ENCODE measurements at regions not wholly inside any gene's neighbourhood (a gene's known extent, or its start where the extent isn't known, plus 50 kb on each side); places are given as distances from the start of the nearest gene placed in this dataset.

DNA sequence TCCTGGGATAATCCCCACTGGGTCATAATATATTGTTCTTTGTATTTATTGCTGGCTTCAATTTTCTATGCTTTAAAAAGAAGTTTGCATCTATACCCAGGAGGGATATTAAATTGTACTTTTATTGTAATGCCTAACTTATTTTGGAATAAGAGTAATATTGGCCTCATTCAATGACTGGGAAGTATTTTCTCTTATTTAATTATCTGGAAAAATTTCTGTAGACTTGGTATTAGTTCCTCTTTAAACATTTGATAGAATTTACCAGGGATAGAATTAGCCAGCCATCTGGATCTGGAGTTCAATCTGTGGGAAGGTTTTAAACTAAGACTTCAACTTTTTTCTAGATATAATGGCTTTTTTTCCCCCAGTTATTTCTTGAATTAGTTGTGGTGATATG, 115.2 kb upstream of the ZNF32 start:
- no peaks in the 10 kb centered on the region for H3K27me3 ChIP-seq (ENCODE audit: insufficient read depth, low read length)

DNA sequence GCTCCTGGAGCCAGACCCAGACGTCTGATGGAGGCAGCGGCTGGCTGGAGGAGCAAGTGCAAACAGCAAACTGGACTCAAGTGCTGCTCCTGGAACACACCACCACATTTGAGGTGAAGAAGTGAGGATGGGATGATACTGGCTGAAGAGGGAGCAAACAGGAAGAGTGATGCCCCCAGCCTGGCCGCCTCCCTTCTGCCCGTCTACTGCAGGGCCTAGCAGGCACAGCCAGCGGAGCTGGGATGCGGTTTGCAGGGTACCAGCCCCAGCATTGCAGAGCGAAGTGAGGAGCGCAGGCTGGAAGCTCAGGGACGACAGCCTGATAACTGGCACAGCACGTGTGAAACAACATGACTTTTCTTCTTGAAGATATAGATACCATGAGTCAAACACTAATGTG, 111.8 kb upstream of the ZNF32 start:
- no peak overlapping the region for H2AFZ ChIP-seq (ENCODE audit: low read length, unreplicated experiment)
- no peak overlapping the region for H3K4me3 ChIP-seq (ENCODE audit: low read depth, low read length)
- no peaks in the 10 kb centered on the region for H3K27me3 ChIP-seq (ENCODE audit: insufficient read depth, low read length)
- H3K36me3 ChIP-seq (ENCODE audit: insufficient read depth, low read length) = no peaks in the 10 kb centered on the region
- no peak overlapping the region for H3K27ac ChIP-seq (ENCODE audit: low read depth, low read length)
- H3K79me2 ChIP-seq (ENCODE audit: control insufficient read depth, insufficient read depth, low read length, unreplicated experiment) = no peaks in the 10 kb centered on the region
- H3K4me1 ChIP-seq (ENCODE audit: control insufficient read depth, insufficient read depth, low read length, unreplicated experiment) = no peaks in the 10 kb centered on the region

More for the DNA sequence above, 115.2 kb upstream of the ZNF32 start:
- no peak overlapping the region for H2AFZ ChIP-seq (ENCODE audit: low read length, unreplicated experiment)
- H3K27ac ChIP-seq (ENCODE audit: low read depth, low read length) = no peak overlapping the region
- no peak overlapping the region for H3K4me3 ChIP-seq (ENCODE audit: low read depth, low read length)
- no peaks in the 10 kb centered on the region for H3K36me3 ChIP-seq (ENCODE audit: insufficient read depth, low read length)
- no peaks in the 10 kb centered on the region for H3K4me1 ChIP-seq (ENCODE audit: control insufficient read depth, insufficient read depth, low read length, unreplicated experiment)
- H3K79me2 ChIP-seq (ENCODE audit: control insufficient read depth, insufficient read depth, low read length, unreplicated experiment) = no peaks in the 10 kb centered on the region

DNA sequence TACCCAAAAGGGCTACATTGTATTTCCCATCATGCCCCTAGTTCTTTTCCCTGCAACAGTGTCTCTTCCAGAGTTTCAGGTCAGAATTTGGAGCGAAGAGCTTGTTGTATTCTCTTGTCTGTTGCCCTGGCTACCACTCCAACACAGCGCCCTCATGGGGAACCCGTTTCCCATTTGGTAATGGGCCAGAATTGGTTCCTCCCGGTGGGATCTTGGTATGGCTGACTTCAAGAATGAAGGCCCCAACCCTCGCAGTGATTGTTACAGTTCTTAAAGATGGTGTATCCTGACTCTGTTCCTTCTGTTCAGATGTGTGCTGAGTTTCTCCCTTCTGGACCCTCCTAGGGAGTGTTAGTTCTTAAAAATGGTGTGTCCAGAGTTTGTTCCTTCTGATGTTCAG, 110.5 kb upstream of the ZNF32 start:
- Histone ChIP-seq H3K4me3 (ENCODE audit: low read depth, low read length) (no peak overlapping the region), H2AFZ (ENCODE audit: low read length, unreplicated experiment) (no peak overlapping the region), H3K27ac (ENCODE audit: low read depth, low read length) (no peak overlapping the region), H3K4me1 (ENCODE audit: control insufficient read depth, insufficient read depth, low read length, unreplicated experiment) (no peaks in the 10 kb centered on the region), H3K79me2 (ENCODE audit: control insufficient read depth, insufficient read depth, low read length, unreplicated experiment) (no peaks in the 10 kb centered on the region), H3K27me3 (ENCODE audit: insufficient read depth, low read length) (no peaks in the 10 kb centered on the region), H3K36me3 (ENCODE audit: insufficient read depth, low read length) (no peaks in the 10 kb centered on the region)

DNA sequence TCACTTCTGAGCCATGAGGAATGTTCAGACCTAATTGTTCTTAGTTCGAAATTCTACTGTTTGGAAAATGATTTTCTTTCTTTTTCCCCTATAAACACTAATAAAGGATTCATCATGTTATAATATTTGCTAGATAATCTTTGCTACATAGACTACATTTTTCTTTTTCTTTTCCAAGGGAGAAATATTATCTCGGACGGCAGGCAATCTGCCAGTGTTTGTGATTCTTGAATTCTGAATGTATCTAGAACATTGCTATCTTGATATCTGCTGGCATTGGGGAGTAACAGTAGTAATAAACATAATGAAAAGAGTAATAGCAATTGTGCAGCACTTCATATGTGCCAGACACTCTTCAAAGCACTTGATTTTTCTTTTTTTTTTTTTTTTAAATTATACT, 107.7 kb upstream of the ZNF32 start:
- Histone ChIP-seq H2AFZ (ENCODE audit: low read length, unreplicated experiment) (no peak overlapping the region), H3K4me1 (ENCODE audit: control insufficient read depth, insufficient read depth, low read length, unreplicated experiment) (no peaks in the 10 kb centered on the region), H3K4me3 (ENCODE audit: low read depth, low read length) (no peak overlapping the region), H3K27ac (ENCODE audit: low read depth, low read length) (no peak overlapping the region), H3K36me3 (ENCODE audit: insufficient read depth, low read length) (no peaks in the 10 kb centered on the region), H3K79me2 (ENCODE audit: control insufficient read depth, insufficient read depth, low read length, unreplicated experiment) (no peaks in the 10 kb centered on the region), H3K27me3 (ENCODE audit: insufficient read depth, low read length) (no peaks in the 10 kb centered on the region)

DNA sequence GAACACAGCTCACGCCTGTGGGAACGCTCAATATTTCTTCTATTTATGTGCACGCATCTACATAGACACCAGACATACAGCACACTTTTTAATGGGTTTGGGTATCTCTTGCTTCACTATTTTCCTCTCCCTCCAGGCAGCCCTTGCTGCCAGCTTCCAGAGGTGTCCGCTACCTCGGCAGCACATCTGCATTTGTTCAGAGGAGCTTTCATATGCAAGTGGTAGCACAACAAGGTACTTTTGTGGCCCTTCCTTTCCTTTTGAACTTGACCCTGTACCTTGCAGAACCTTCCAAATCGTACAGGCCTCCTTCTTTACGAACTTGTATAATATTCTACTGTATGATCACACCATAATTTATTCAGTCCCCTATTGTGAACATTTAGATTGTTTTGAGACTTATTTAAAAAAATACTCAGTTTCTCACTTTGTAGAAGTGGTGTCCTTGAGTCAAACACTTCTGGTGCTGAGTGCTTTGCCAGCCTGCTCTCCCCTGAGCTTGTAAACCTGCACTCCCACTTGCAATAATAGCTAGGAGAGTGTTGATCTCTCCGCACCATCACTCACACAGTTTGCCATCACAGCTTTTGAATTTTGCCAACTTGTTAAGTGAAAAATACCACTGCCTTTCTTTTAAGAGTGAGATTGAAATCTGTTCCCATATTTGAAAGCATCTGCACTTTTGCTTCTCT, 106.0 kb upstream of the ZNF32 start:
- H3K36me3 ChIP-seq (ENCODE audit: insufficient read depth, low read length) = no peaks in the 10 kb centered on the region
- no peak overlapping the region for H3K27ac ChIP-seq (ENCODE audit: low read depth, low read length)
- no peaks in the 10 kb centered on the region for H3K27me3 ChIP-seq (ENCODE audit: insufficient read depth, low read length)
- H3K79me2 ChIP-seq (ENCODE audit: control insufficient read depth, insufficient read depth, low read length, unreplicated experiment) = no peaks in the 10 kb centered on the region
- H3K4me3 ChIP-seq (ENCODE audit: low read depth, low read length) = no peak overlapping the region
- H2AFZ ChIP-seq (ENCODE audit: low read length, unreplicated experiment) = no peak overlapping the region
- H3K4me1 ChIP-seq (ENCODE audit: control insufficient read depth, insufficient read depth, low read length, unreplicated experiment) = no peaks in the 10 kb centered on the region

DNA sequence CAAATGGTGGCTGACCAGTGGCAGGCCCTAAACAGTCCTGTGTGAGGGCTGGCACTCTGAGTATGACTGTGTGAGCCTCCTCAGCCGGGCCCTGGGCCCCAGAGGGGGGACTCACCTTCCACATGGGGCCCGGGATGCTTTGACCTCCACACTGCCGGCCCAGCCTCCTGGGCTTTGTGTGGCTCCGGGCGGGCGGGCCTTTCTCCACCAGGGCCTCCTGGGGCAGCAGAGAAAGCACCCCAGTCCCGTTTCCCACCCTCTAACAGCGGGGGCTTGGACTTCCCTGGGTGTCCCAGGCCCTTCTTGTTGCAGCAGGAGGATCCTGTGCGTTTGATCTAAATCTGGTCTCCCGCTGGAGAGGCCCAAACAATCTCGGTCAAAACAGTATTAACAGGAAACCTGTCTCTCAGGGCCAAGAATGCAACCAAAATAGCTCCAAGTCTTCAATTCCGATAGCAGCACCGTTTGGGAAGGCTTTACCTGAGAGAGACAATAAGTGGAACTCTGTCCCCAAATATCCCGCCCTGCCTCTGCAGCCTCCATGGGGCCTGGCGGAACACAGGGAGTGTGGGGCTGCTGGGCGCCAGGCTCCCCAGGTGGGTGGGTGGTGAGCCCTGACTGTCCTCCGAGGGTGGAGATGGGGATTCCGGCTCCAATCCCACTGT, 104.8 kb upstream of the ZNF32 start:
- H3K36me3 ChIP-seq (ENCODE audit: insufficient read depth, low read length) = no peaks in the 10 kb centered on the region
- H2AFZ ChIP-seq (ENCODE audit: low read length, unreplicated experiment) = no peak overlapping the region

DNA sequence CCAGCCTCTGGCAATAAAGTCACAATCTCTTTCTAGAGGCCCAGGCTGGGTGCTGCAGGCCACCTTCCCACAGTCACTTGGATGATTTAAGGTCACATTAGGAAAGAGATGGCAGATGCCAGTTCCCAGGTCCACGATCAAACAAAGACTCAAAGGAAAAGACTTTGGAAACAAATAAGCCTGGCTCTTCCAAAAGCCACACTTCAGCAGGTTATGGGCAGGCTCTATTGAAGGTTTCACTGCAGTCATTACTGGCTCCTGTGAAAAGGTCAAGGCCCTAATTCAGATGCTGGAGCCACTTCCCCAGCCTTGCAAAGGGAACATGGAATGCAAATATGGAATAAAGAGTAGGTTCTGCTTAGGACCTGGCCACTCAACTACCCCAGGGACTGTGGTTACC, 104.0 kb upstream of the ZNF32 start:
- H3K4me3 ChIP-seq (ENCODE audit: low read depth, low read length) = no peak overlapping the region
- no peaks in the 10 kb centered on the region for H3K79me2 ChIP-seq (ENCODE audit: control insufficient read depth, insufficient read depth, low read length, unreplicated experiment)
- peaks cover 5% of the 10 kb centered on the region; the same call in 1 of the 2 replicates for H3K27me3 ChIP-seq (ENCODE audit: insufficient read depth, low read length)
- H3K4me1 ChIP-seq (ENCODE audit: control insufficient read depth, insufficient read depth, low read length, unreplicated experiment) = no peaks in the 10 kb centered on the region
- H3K36me3 ChIP-seq (ENCODE audit: insufficient read depth, low read length) = no peaks in the 10 kb centered on the region
- no peak overlapping the region for H2AFZ ChIP-seq (ENCODE audit: low read length, unreplicated experiment)
- H3K27ac ChIP-seq (ENCODE audit: low read depth, low read length) = no peak overlapping the region

More for the DNA sequence above, 104.8 kb upstream of the ZNF32 start:
- H3K27ac ChIP-seq (ENCODE audit: low read depth, low read length) = no peak overlapping the region
- H3K4me1 ChIP-seq (ENCODE audit: control insufficient read depth, insufficient read depth, low read length, unreplicated experiment) = no peaks in the 10 kb centered on the region
- H3K79me2 ChIP-seq (ENCODE audit: control insufficient read depth, insufficient read depth, low read length, unreplicated experiment) = no peaks in the 10 kb centered on the region
- H3K4me3 ChIP-seq (ENCODE audit: low read depth, low read length) = no peak overlapping the region
- H3K27me3 ChIP-seq (ENCODE audit: insufficient read depth, low read length) = peaks cover 5% of the 10 kb centered on the region; the same call in 1 of the 2 replicates

DNA sequence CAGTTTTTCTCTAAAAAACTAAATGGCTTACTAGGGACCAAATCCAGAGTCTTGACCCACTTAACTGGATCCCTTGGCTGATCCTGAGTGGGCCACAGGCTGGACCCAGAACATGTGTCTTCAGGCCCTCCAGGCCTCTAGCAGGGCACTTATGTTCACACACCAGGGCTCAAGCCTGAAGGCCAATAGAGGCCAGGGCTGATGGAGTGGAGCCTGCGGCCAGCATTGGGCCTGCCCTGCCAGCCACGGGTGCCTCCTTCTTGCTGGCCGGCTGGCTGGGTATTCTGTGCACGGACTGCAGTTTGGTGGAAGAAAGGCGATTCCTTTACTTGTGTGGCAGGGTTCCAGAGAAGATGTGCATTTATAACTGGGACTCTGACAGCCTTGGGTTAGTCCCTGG, 103.0 kb upstream of the ZNF32 start:
- Histone ChIP-seq H2AFZ (ENCODE audit: low read length, unreplicated experiment) (no peak overlapping the region), H3K27me3 (ENCODE audit: insufficient read depth, low read length) (peaks cover 5% of the 10 kb centered on the region; the same call in 1 of the 2 replicates), H3K79me2 (ENCODE audit: control insufficient read depth, insufficient read depth, low read length, unreplicated experiment) (no peaks in the 10 kb centered on the region), H3K27ac (ENCODE audit: low read depth, low read length) (no peak overlapping the region), H3K4me3 (ENCODE audit: low read depth, low read length) (no peak overlapping the region), H3K4me1 (ENCODE audit: control insufficient read depth, insufficient read depth, low read length, unreplicated experiment) (no peaks in the 10 kb centered on the region), H3K36me3 (ENCODE audit: insufficient read depth, low read length) (no peaks in the 10 kb centered on the region)

DNA sequence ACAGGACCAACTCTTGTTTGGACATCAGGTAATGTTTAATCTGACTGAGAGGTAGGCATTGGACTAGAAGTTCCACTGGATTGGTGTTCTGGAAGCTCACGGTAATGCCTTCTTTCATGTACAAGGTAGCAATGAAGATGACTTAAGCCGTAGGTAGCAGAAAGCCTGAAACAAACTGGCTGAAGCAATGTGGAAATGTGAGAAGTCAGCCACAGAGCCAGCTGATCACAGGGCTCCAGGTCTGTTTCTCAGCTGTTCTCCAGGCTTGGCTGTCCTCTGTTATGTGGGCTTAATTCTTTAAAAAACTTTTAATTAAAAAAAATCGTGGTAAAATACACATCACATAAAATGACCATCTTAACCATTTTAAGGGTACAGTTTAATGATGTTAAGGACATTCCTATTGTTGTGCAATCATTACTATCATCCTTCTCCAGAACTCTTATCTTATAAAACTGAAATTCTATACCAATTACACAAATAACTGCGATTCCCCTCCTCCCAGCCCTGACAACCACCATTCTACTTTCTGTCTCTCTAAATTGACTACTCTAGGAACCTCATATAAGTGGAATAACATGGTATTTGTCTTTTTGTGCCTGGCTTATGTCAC, 101.4 kb upstream of the ZNF32 start:
- Histone ChIP-seq H3K27me3 (ENCODE audit: insufficient read depth, low read length) (peaks cover 5% of the 10 kb centered on the region; the same call in 1 of the 2 replicates), H2AFZ (ENCODE audit: low read length, unreplicated experiment) (no peak overlapping the region), H3K27ac (ENCODE audit: low read depth, low read length) (no peak overlapping the region), H3K79me2 (ENCODE audit: control insufficient read depth, insufficient read depth, low read length, unreplicated experiment) (no peaks in the 10 kb centered on the region), H3K36me3 (ENCODE audit: insufficient read depth, low read length) (no peaks in the 10 kb centered on the region), H3K4me3 (ENCODE audit: low read depth, low read length) (no peak overlapping the region), H3K4me1 (ENCODE audit: control insufficient read depth, insufficient read depth, low read length, unreplicated experiment) (no peaks in the 10 kb centered on the region)

DNA sequence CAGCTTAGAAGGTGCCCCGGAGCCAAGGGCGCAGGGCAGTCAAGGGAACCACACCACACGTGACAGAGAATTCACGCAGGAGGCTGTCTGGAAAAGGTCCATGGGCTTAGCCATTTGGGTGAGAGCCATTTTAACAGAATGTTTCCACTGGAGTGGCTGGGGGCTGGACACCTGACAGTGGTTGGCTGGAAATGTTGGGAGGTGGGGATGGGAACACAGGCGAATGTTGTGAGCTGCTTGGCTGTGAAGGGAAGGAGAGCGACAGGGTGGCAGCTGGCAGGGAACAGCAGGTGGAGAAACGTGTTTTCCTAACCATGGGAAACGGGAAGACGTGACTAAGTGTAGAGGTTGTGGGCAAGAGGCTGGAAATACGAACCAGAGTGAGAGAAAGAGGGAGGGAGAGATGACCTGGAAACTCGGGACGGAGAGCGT, 100.5 kb upstream of the ZNF32 start:
- peaks cover 5% of the 10 kb centered on the region; the same call in 1 of the 2 replicates for H3K27me3 ChIP-seq (ENCODE audit: insufficient read depth, low read length)
- H3K36me3 ChIP-seq (ENCODE audit: insufficient read depth, low read length) = no peaks in the 10 kb centered on the region
- H3K27ac ChIP-seq (ENCODE audit: low read depth, low read length) = no peak overlapping the region
- no peak overlapping the region for H2AFZ ChIP-seq (ENCODE audit: low read length, unreplicated experiment)
- no peaks in the 10 kb centered on the region for H3K4me1 ChIP-seq (ENCODE audit: control insufficient read depth, insufficient read depth, low read length, unreplicated experiment)
- no peak overlapping the region for H3K4me3 ChIP-seq (ENCODE audit: low read depth, low read length)
- no peaks in the 10 kb centered on the region for H3K79me2 ChIP-seq (ENCODE audit: control insufficient read depth, insufficient read depth, low read length, unreplicated experiment)

DNA sequence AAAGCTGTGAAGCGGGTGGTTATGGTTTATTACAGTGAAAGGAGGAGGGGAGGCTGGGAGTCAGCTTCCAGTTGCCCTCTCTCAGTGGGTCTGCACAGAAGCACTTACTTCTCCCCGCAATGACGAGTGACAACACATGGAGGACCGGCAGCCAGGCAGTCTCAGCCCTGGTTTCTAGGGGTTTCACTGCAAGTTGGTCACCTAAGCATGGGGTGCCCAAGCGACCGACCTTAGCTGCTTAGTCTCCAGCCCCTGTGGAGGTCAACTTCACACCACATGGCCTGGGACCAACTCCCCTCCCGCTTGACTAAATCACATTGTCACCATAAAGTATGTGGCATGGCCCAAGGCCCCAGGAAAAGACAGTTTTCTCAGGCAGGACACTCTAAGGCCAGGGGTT, 99.9 kb upstream of the ZNF32 start:
- Histone ChIP-seq H3K36me3 (ENCODE audit: insufficient read depth, low read length) (no peaks in the 10 kb centered on the region), H3K4me3 (ENCODE audit: low read depth, low read length) (no peak overlapping the region), H3K4me1 (ENCODE audit: control insufficient read depth, insufficient read depth, low read length, unreplicated experiment) (no peaks in the 10 kb centered on the region), H2AFZ (ENCODE audit: low read length, unreplicated experiment) (no peak overlapping the region), H3K27me3 (ENCODE audit: insufficient read depth, low read length) (peaks cover 5% of the 10 kb centered on the region; the same call in 1 of the 2 replicates), H3K27ac (ENCODE audit: low read depth, low read length) (no peak overlapping the region), H3K79me2 (ENCODE audit: control insufficient read depth, insufficient read depth, low read length, unreplicated experiment) (no peaks in the 10 kb centered on the region)

All from ACC112 (cell line).